GM11168 (cell line): ENCODE measurements at regions not wholly inside any gene's neighbourhood (a gene's known extent, or its start where the extent isn't known, plus 50 kb on each side); places are given as distances from the start of the nearest gene placed in this dataset.

Experiments used
- in situ Hi-C: fragments of 300-500 bp; cut with MboI; formaldehyde crosslinking; loops from one replicate; pipeline ENCODE4 v1.12.0; 2022; ENCODE audit warnings: low sequenced_read_pairs; ENCODE audit not compliant: unreplicated experiment

DNA sequence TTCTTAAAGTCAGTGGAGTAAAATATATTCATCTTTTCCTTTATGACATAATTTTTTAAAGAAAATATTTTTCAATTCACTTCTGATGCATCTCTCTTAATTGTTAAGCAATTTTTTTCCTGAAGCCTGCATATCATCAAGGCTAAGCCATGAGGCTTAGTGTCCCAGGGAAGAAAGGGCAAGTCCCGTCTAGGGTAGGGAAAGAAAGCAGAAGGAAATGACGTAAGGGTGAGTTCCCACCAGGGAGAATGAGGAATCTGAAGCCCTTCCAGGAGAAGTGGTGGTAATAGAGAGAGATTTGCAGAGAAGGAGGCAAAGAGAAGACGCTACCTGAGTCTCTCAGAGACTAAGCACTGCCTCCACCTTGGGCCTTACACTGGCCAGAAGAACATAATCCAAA, 96.8 kb upstream of the NFE2L3 start:
- in situ Hi-C loops = loop anchor here (10.0 kb wide), 2 partner anchors 50 to 160 kb away; no protein-coding TSS in a partner anchor

DNA sequence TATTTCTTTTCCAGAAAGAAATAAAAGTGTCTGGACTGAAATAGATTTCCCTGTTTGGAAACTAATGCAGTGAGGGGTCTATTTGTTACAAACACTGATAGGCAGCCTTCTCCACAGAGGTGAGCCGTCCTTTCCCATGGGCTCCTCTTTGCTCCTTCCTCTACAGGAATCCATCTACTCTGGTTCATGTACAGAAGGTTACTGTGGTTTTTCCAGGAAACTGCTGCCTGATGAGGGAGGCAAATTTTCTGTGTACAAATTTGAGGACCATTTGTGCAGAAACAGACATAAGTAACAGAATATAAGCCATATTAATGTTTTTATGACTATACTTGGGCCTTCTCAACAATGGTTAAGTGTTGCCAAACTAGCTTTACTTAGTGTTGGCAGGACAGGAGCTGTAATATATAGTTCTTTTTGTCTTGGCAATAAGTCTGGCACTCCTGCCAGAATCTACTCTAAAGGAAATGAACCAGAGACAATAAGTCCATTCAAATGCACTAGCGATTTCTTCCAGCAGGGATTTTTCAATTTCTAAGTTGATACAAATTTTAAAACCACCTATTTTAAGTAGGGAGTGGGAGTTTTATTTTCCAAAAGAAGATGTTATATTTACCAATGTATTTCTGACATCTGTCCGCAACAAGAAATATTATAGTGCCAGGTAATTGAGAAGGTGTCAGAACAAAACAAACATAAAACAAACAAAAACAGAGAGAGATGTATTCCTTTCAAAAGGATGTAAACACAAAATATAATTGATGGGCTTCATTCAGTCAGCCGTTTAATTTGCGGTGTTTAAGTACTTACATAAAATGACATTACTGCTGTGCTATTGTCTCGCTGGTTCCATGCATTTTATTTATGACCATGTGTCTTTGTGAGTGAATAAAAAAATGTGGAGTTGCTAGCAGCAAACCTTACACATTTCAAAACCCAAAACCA, 91.0 kb upstream of the NFE2L3 start:
- in situ Hi-C loops = no loop called here

GRCh38 chr7:26061678-26062603, 90.1 kb upstream of the NFE2L3 start:
- in situ Hi-C loops = no loop called here

DNA sequence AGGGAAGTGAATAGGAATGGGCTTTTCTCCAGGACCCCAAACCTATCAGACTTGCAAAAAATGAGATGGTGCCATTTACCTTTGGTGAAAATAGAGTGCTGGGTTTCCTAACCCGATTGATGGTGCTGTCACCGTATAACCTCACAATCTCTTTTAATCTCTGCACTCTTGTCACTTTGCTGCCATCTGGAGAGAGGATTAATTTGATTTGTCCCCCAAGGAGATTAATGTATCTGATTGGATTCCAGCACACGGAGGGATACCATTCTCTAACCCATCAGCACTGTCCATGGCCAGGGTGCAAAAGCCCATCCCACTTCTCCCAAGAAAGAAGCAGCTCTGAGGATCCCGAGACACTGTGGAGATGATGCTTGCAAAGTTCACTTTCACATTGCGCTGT, 86.3 kb upstream of the NFE2L3 start:
- in situ Hi-C loops = no loop called here

- in situ Hi-C loops = no loop called here
Measured at GRCh38 chr7:26066736-26067135, 85.3 kb upstream of the NFE2L3 start.

- in situ Hi-C loops = no loop called here
Measured at GRCh38 chr7:26070290-26070689, 81.7 kb upstream of the NFE2L3 start.

DNA sequence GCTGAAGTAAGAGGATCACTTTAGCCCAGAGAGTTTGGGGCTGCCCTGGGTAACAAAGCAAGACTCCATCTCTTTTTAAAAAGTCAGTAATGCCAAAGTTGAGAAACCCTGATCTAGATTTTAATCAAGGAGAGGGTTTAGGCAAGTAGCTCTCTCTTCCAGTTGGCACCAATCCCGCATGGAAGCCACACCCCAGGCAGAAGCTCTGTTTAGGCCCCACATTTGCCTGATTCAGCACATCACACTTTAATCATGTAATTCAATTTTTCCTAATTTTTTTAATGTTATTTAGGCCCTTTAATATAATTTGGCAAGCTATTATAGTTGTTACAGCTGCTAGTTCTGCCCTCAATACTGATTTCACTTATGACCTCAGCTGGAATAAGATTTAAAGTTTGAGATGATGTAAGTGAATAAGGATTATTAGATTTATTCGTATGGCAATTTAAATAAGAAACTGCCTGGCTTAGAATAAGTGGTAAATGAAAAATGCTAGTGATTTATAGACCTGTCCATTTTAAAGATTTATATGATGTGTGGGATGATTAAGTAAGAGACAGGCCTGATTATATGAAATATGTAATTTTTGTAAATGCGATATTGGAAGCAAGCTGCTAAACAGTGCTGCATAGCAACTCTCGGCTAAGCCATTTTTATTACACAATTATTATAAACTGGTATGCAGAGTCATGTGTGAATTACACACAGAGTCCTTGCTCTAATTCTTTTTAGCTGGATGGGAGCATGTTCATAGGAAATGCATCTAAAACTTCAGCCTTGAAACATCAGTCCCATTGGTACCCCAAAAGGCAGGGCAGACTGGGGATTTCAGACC, 80.2 kb upstream of the NFE2L3 start:
- in situ Hi-C loops = no loop called here

DNA sequence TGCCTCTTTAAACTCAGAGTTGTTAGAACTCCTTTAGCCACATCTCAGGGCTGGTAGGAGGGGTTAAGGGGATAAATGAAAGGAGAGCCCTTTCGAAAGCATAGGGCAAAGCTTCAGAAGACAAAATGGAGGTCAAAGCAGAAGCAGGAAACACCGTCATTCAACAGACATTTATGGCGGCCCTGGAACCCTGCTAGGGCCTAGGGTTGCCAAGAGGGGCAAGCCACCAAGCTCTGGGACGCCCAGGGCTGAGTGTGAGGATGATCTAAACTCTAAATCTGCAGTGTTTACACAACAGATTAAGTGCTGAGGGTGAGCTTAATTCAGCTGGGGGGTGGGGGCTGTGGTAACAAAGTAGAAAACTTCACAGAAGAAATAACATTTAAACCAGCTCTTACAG, 79.0 kb upstream of the NFE2L3 start:
- in situ Hi-C loops = no loop called here

DNA sequence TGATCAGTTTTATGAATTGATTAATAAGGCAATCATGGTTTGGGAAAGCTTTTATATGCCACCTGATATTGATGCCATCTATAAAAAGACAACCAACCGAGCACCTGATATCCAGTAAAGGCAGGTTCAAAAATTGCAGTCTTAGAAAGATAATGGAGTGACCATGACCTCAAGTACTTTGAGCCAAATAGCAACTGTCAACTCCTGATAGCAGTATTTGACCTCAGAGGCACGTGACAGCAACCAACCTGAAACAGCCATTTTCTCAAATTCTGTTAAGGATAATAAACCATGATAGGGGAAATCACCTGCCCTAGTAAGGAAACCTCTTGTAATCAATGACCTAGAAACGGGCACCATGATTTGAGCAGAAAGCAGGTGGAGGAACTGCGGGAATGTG, 77.1 kb upstream of the NFE2L3 start:
- in situ Hi-C loops = loop anchor here (25.0 kb wide), 1 partner anchor 587 kb away; no protein-coding TSS in a partner anchor

GRCh38 chr7:26076691-26077090, 75.3 kb upstream of the NFE2L3 start:
- in situ Hi-C loops = loop anchor here (25.0 kb wide), 1 partner anchor 586 kb away; no protein-coding TSS in a partner anchor

GRCh38 chr7:26078437-26079336, 73.3 kb upstream of the NFE2L3 start:
- in situ Hi-C loops = loop anchor here (25.0 kb wide), 1 partner anchor 584 kb away; no protein-coding TSS in a partner anchor

- in situ Hi-C loops = loop anchor here (25.0 kb wide), 1 partner anchor 581 kb away; no protein-coding TSS in a partner anchor
Measured at GRCh38 chr7:26081638-26082037, 70.4 kb upstream of the NFE2L3 start.

DNA sequence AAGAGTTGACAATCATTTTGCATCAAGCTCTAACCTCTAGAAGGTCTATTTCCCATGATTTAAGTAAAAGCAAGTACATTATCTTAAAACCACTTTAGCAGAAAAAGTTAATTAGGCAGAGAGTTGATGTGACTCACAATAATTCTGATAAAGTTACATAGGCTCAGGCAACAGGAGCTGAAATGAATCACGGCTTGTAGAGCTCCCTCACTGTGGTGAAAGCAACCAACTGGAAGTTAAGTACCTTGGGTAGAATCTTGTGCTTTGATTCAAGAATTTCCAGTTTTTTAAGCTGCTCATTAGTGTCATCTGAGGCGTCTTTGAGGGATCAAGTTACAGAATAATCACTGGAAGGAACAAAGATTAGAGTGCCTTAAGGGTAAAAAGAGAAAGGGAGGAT, 68.9 kb upstream of the NFE2L3 start:
- in situ Hi-C loops = loop anchor here (25.0 kb wide), 1 partner anchor 579 kb away; no protein-coding TSS in a partner anchor

GRCh38 chr7:26084418-26084817, 67.6 kb upstream of the NFE2L3 start:
- in situ Hi-C loops = loop anchor here (25.0 kb wide), 1 partner anchor 578 kb away; no protein-coding TSS in a partner anchor

- in situ Hi-C loops = loop anchor here (25.0 kb wide), 1 partner anchor 577 kb away; no protein-coding TSS in a partner anchor
Measured at GRCh38 chr7:26085771-26086170, 66.2 kb upstream of the NFE2L3 start.

- in situ Hi-C loops = loop anchor here (25.0 kb wide), 1 partner anchor 575 kb away; no protein-coding TSS in a partner anchor
Measured at GRCh38 chr7:26087321-26088091, 64.5 kb upstream of the NFE2L3 start.

GRCh38 chr7:26089469-26089868, 62.5 kb upstream of the NFE2L3 start:
- in situ Hi-C loops = loop anchor here (25.0 kb wide), 1 partner anchor 573 kb away; no protein-coding TSS in a partner anchor
